GM06990 (cell line): ENCODE measurements at regions not wholly inside any gene's neighbourhood (a gene's known extent, or its start where the extent isn't known, plus 50 kb on each side); places are given as distances from the start of the nearest gene placed in this dataset.

Experiments
- DNase-seq: peaks from one replicate; pipeline ENCODE4 v3.0.0-alpha.2; 2011; ENCODE audit not compliant: insufficient read length; ENCODE audit errors: extremely low read depth
- H3K27me3 ChIP-seq: replicated peaks from 2 replicates; pipeline ENCODE4 v1.6.0; 2011; ENCODE audit warnings: low read length; ENCODE audit not compliant: control insufficient read depth, insufficient read depth
- H3K36me3 ChIP-seq: 2 replicates; pipeline ENCODE4 v1.5.1; 2011; ENCODE audit warnings: low read length; ENCODE audit not compliant: control insufficient read depth, insufficient read depth
- H3K4me3 ChIP-seq: replicated peaks from 2 replicates; pipeline ENCODE4 v1.5.1; 2011; ENCODE audit warnings: low read depth, mild to moderate bottlenecking, control low read depth, low read length
- CTCF ChIP-seq: IDR thresholded peaks from 2 replicates; pipeline ENCODE4 v1.5.1; 2011; ENCODE audit warnings: low read length, control low read depth, mild to moderate bottlenecking, inconsistent platforms; ENCODE audit not compliant: insufficient read depth, poor library complexity, severe bottlenecking

- Histone ChIP-seq H3K36me3 (no peaks in the 10 kb centered on the region), H3K27me3 (no peaks in the 10 kb centered on the region), H3K4me3 (no peak overlapping the region)
- no peak for TF ChIP-seq CTCF
- no peak for DNase-seq
Measured at GRCh38 chr9:106745876-106746275, 117.1 kb upstream of the ZNF462 start.

DNA sequence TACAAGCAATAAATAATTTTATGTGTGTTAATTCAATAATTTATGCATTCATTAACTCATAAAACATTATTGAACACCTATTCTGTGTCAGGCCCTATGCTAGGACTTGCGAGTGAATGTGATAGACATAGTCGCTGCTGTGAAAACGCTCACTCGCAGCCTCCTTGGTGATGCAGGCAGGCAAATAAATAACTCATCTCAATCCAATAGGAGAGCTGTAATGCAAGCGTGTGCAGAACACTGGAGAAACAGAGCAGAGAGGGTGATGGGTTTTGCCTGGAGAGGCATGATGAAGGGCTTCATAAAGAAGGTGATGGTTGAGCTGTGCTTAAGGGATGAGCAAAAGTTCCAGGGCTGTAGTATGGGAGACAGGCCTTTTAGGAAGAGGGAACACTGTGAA is 111.3 kb upstream of the ZNF462 start:
- H3K36me3 ChIP-seq, result no peaks in the 10 kb centered on the region
- H3K4me3 ChIP-seq, result no peak overlapping the region
- no peak for TF ChIP-seq CTCF
- no peak for DNase-seq
- H3K27me3 ChIP-seq, result no peaks in the 10 kb centered on the region

DNA sequence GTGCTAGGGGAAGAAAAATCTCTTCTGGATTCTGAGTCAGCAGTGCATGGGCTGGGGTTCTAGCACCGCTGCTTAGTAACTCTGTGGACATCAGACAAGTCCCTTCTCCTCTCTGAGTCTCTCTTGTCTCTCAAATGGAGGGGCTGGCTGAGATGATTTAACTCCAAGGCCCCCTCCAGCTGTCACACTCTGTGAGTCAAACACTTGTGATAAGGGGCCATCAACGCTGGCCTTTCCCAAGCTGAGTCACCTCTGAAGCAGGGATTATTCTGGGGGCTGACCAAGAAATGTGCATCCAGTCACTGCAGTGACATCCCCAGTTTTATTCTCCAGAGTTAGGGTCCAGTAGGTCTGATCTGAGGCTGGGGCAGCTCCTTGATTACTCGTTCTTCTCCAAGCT is 110.4 kb upstream of the ZNF462 start:
- no peak for DNase-seq
- Histone ChIP-seq H3K36me3 (no peaks in the 10 kb centered on the region), H3K27me3 (no peaks in the 10 kb centered on the region), H3K4me3 (no peak overlapping the region)
- TF ChIP-seq CTCF, result no peak

- H3K36me3 ChIP-seq, result no peaks in the 10 kb centered on the region
- H3K4me3 ChIP-seq, result no peak overlapping the region
- H3K27me3 ChIP-seq, result no peaks in the 10 kb centered on the region
- no peak for TF ChIP-seq CTCF
- peak; percentile 71 for DNase-seq
Measured at GRCh38 chr9:106753155-106753671, 109.8 kb upstream of the ZNF462 start.

- Histone ChIP-seq H3K36me3 (no peaks in the 10 kb centered on the region), H3K4me3 (no peak overlapping the region), H3K27me3 (no peaks in the 10 kb centered on the region)
- DNase-seq, result no peak
- no peak for TF ChIP-seq CTCF
Measured at GRCh38 chr9:106755736-106756135, 107.2 kb upstream of the ZNF462 start.

DNA sequence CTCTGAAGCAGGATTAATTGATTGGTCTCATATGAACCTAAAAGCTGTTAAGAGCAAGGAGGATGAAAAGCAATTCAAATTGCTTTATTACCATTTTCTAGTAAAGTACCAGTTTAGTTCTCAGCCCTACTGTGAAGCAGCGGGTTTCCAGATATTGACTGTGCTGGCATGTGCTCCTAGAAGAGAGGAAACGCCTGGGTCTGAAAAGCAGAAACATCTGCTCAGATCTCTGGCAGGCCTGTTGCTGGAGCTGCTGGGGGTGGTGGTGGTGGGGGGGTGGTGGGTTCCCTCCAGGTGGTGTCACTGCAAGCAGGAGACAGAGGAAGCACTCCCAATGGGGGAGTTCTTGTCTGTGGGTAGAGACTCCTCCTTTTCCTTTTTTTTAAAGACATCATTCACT is 105.5 kb upstream of the ZNF462 start:
- no peak for TF ChIP-seq CTCF
- no peak for DNase-seq
- Histone ChIP-seq H3K4me3 (no peak overlapping the region), H3K27me3 (no peaks in the 10 kb centered on the region), H3K36me3 (no peaks in the 10 kb centered on the region)
